GM18861 (cell line): ENCODE measurements at regions not wholly inside any gene's neighbourhood (a gene's known extent, or its start where the extent isn't known, plus 50 kb on each side); places are given as distances from the start of the nearest gene placed in this dataset.

ENCODE experiments used
- ATAC-seq: cut with Tn5 transposase; IDR thresholded peaks from one replicate; pipeline ENCODE4 v1.9.1; 2021; ENCODE audit not compliant: unreplicated experiment

DNA sequence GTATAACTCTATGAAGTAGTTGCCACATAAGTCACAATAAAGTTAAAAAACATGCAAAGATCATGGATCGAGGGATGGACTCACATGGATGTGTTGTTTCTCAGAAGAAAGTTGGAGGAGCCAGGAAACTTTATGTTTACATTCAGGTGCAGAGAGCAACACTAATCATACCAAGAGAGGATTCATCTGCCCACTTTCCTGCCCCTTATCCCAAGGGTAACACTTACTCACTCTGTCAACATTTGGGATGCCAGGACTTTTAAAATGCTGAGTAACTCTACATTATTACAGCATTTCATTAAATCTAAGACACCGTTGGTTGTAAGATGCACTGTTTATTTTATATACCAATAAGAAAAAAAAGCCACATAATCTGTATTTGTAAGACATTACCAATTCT is 170.4 kb downstream of the KCNE4 start:
- ATAC-seq = no peak

DNA sequence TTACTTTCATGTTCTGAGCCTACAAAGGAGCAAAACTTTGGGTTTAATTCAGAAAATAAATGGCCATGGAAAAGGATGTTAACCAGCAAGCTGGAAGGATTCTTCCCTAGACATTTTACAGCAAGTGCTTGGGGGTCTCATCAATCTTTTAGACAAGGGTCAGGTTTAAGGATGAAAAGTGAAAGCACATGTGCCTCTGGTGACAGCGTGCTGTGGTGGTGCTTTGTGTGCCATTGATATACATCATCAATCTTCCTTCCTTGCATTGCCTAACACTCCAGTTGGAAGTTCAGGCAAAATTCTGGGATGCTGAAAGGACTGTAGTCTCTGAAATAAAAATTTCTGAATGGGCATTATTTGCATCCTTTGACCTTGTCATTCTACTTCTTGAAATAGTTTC is 171.2 kb downstream of the KCNE4 start:
- ATAC-seq = no peak

DNA sequence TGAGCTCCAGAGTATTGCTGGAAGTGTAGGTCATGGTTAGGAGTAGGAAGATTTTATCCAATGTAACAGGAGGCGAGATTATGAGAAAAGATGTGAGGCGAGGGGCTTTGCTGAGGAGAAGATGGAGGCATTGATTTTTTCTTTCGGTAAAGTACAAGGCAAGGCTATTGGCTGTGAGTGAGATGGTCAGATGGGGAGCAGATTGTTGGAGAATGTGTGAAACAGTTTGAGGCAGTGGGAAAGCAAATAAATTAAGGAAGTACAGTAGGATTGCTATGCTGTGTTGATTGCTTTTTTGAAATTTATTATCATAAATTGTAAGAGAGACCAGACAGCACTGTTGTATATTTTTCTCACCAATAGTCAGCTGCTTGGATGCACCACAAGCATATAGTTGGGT is 173.3 kb downstream of the KCNE4 start:
- ATAC-seq = no peak

DNA sequence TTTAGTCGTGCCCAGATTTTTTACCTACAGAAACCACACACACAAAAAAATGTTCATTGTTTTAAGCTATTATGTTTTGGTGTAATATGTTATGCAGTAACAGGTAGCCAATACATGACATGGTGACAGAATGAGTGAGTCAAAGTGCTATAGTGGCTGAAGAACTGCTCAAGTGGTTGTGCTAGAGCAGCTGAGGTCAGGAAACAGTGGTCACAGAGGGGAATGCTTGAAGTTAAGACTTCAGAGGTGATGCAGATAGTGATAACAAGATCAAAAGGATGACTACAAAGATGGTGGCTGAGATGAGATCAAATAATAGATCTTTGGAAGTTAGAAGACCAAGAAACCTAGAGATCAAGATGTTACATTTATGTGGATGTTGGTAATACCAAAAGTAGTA is 174.3 kb downstream of the KCNE4 start:
- no peak for ATAC-seq

DNA sequence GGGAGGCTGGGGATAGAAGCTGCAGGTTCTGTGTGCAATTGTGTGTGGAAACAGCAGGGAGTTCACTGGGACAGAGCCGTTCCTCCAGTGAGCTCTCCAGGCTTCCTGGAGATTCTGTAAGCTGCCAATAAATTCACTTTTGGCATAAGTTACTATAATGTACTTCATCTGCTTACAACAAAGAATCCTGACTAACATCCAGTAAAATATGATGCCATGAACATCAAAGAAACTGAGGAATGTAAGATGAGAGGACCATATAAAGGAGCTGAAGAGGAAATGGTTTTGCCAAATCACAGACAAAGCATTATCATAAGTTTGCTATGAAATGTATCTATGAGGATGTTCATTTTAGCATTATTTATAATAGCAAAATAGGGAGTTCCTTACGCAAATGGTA is 175.3 kb downstream of the KCNE4 start:
- no peak for ATAC-seq

DNA sequence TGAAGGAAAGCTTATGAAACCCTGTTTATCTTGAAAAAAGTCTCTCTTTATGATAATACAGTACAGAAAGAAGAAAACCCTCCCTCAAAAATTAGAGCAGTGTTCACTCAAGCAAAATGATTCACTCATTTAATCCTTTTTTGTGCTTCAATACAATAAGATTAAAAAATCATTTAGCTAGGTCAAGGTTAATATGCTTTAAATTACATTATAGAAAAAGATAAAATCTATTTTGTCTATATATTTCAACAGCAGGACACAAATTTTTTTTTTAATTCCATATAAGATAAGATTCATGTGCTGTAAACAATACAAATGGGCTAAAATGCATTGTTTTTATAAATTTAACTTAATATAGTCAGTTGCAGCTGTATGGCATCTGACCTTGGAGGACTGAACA is 176.9 kb downstream of the KCNE4 start:
- no peak for ATAC-seq

DNA sequence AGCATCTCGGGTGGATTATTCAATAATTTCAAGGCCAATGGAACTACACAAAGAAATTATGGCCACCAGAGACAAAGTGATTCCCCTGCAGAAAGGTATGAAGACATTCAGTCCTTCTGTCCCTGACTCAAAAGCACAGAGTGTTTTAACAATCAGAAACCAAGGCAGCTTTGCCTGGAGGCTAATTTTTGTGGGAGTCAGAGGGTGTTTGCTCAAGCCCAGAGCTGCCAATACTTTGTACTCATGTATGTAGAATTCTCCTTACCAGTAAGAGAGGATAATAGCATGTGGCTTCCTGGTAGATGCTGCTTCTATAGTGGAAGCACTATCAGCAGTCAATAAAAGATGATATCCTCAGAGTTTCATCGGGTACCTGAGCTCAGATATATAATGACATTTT is 178.4 kb downstream of the KCNE4 start:
- ATAC-seq = no peak

DNA sequence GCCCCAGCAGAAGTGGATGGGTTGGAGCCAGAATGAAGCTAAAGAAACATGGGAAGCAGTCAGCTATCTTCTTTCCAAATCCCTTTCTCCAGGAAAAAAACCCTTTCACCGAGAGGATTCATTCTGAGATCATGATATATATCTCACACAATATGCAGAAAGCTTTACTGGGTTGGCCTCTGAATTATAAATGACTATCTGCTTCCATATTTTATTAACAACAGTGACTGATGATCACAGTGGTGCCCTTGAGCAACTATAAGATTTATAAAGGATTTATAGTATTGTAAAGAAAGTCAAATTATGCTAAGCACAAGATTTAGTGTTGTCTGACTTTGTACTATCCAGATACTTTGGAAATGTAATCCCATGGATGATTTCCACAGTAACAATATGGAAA is 180.3 kb downstream of the KCNE4 start:
- no peak for ATAC-seq

DNA sequence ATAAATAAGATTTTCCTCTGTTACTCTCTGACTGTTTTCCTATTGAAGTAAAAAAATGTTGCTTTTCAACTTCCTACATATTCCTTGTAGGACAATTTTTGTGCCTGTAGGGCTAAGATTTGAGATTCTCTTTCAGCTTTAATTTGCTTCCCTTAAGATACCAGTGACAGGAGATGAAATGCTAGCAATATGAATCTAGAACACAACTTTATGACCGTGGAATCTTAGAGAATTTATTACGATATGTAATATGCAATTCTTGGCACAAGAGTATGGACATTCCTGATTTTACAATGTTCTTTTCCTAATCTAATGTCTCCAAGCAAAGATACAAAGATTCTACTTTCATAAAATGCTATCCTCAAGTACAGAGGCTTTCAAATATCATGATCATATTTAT is 180.9 kb downstream of the KCNE4 start:
- no peak for ATAC-seq

DNA sequence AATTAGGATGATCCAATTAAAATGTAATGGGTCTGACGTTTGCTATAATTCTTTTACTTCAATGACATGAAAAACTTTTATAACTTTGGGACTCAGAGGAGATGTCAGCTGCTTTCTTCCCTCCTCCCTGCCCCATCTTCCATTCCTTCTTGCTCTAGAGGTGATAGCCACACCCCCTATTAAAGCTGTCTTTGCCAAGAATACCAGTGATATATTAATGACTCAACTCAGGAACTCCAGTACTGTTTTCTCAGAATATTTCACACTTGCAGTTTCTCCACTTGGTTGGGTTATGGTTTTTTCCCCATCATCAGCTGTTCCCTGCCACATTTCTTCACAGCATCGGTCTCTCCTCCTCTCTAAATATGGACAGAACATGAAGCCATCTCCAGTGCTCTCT is 184.0 kb downstream of the KCNE4 start:
- ATAC-seq = no peak

DNA sequence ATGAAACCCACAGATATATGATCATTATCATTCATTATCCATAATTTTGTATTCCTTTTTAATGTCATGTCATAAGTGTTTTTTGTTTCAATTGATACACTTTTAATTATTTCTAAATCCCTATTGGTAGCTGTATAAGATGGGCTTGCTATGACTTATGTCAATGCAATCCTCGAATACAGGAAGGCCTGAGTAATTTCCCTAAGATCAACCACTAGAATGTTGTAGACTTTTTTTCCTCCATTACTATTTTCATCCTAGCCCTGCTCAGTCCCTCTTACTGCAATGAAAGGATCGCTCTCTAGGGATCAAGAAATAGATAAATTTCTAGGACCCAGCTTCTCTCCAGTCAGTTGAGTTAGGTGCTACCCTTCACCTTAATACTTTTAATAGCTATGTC is 186.3 kb downstream of the KCNE4 start:
- ATAC-seq = no peak

DNA sequence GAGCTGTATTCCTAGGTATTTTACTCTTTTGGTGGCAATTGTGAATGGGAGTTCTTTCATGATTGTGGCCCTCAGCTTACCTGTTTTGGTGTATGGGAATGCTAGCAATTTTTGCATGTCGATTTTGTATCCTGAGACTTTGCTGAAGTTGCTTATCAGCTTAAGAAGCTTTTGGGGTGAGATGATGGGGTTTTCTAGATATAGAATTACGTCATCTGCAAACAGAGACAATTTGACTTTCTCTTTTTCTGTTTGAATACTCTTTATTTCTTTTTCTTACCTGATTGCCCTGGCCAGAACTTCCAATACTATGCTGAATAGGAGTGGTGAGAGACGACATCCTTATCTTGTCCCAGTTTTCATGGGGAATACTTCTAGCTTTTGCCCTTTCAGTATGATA is 191.2 kb downstream of the KCNE4 start:
- ATAC-seq = no peak

DNA sequence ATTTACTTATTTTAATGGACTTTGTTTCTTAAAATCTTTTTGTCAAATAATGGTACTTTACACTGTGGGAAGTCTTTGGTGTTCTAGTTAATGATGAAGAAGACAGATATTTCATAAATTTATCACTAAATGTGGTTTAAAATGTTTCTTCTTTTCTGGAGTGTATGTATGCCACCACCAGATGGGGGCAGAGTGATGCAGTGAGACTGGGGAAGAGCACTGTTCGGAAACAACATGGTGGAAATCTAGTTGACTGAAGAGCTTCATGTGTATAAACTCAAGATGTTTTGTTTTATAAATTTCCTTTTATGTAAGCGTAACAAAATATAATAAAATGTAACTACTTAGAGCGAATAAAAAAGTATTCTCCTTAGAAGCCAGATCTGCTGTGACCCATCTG is 195.1 kb downstream of the KCNE4 start:
- ATAC-seq = no peak

DNA sequence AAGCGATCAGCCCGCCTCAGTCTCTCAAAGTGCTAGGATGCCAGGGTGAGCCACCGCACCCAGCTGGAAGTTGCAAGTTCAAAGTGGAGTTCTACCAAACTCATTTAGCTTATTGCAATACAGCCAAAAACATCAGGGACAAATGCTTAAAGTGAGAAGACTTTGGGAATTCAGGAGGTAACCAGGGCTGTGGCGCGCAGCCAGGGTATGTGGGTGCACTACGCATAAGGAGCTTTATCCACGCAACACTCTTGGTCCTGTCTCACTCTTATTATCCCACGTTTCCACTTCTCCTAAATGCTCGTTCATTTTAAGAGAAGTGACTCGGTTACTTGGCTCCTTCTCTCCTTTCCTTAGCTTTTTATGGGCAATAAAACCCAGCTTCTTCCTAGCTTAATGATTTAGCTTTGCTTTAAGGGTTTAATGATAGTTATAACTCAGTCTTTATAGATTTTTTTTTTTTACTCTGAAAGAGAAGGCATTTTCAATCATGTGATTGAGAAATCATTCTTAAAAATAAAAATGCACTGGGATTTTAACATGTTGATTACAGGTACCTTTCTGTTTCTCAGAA is 199.8 kb downstream of the KCNE4 start:
- no peak for ATAC-seq

DNA sequence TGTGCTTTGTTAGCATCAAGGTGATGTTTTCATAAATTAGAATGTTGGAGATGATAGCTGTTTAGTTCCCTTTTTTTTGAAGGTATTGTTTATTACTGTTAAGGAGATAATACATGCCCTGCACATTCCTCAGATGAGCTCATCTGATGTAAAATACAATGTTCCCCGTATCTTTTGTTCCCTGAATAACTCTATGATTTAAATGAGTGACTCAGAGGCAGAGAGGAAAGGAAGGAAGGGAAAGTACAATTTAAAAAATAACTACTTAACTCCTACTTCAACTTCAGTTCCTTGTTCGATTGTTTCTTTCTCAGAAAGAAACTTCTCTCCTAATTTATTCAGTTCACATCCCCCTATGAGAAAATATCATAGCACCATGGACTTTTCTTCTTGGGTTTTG is 208.7 kb downstream of the KCNE4 start:
- no peak for ATAC-seq

DNA sequence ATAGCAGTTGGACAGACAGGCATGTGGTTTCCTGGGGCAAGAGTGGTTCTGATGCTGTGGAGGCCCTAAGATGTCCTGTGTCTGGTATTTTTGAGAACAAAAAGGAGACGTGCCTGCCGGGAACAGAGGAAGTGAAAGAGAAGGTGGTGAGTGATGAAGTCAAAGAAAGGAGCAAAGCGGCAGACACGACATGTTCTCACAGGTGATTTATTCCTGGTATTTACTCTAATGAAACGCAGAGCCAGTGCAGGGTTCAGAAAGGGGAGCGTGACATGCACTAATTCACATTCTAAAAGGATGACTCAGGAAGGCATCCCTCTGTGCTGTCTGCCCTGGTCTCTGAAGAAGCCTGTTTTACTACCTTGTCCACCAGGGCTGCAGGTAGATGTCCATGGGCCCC is 211.0 kb downstream of the KCNE4 start:
- ATAC-seq = no peak

DNA sequence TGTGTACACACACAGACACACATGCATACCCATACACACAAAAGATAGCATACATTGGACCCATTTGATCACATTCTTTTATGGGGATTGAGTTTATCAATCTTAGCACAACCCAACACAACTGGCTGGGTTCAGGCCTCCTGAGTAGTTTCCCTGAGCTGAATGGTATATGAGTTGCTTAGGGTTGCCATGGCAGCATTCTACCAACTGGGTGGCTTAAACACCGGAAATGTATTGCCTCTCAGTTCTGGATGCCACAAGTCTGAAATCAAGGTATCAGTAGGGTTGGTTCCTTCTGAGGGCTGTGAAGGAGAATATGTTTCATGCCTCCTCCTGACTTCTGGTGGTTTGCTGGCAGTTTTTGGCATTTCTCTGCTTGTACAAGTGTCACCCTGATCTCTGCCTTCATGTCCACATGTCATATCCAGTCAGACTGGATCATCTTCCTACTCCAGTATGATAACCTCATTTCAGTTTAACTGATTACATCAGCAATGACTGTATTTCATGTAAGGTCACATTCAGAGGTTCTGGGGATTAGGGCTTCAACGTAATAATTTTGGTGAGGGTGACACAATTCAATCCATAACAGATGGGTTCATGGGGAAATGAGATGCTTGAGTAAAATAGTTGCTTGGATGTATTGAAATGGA is 212.7 kb downstream of the KCNE4 start:
- no peak for ATAC-seq

DNA sequence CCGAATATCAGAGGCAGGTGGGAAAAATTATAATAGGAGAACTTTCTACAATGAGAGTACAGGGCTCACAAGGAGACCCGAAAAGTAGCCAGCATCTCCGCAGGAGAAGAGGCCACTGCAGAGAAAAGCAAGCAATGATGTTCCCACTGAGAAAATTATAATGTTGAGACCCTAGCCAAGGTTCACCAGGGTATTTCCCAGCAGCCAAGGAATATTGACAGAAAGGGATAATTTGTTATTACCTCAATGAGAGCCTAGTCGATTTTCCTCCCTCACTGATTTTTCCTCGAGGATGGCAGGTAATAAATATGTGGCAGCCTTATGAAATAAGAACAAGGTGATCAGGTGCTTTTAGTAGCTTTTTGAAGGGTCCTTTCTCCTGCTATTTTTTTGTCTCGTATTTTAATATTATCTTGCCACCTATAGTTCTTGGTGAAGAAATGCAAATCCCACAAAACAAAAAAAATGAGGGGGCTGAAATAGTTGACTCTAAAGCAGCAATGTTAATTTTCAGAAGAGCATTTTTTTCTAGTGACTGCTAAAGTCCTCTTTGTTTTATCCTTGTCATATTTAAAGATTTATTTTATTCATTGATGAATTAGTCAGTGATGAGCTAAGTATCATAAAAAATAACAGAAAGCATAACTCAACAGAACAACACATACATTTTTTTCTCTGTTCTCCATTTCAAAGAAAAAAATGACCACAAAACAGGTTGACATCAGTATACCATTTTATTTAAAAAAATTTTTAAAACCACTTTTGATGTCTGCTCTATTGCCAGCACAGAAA is 215.4 kb downstream of the KCNE4 start:
- no peak for ATAC-seq

DNA sequence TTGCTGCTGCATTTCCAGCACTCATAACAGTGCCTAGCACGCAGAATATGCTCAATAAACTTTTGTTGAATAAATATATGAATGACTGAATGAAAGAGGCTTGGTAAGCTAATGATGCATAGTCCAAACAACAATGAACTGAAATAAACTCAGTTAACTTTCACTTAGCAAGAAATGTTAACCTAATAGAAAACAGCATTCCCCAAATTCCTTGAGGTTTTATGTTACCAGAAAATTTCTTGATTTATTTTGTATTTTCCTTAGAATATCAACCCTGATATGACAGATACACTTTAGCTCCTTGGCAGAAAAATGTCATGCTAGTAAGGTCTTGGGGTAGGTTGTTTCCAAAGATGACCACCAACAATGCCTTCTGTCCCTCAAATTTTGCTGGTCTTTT is 217.4 kb downstream of the KCNE4 start:
- ATAC-seq = no peak

DNA sequence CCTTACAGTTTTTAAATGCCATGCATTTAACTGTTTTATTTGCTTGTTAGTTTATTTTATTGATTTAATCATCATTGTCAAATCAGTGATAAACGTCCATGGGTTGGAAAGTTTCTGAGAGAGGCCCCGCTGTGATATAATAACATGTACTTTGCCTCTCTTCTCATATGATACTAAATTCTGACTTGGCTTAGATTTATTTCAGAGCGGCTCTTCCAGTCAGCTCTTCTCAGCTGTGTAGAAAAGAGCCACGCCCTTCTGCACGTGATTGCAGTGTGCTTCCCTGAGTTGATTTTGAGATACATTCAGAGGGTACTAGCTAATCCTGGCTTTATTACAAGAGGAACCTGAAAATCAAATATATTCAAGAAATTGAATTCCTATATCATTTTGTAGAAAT is 218.6 kb downstream of the KCNE4 start:
- no peak for ATAC-seq

DNA sequence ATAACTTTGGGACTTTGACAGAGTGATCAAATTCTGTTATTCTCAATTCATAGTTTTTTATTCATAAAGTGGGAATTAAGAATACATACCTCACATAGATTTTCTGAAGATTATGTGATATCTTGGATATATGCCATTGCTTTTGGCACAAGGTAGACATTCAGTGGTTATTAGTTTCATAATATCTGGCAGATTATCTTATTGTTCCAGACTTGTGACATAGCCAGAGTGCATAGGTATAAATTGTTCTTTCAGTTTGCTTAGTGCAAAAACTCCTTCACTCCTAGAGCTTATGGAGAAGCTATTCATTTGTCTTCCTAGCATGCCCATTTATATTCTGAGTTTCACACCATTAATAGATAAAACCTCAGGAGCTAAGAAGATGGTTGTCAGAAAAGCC is 222.0 kb downstream of the KCNE4 start:
- no peak for ATAC-seq

DNA sequence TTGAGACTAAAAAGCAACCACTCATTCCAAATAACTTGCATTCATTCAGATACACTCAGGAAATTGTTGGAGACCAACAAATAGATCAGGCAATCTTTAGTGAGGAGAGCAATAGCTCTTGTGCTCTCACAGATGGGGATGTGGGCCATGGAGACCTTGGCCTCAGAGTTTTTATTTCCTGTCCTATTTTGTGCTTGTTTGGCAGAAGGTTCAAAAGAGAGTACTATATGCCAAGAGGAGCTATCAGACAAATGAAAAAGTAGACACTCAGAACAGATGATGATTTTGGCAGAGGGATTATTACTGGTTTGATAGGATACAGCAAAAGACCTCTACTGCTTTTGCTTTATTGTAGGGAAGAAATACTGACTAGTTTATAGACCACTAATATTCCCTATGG is 230.2 kb downstream of the KCNE4 start:
- ATAC-seq = no peak

DNA sequence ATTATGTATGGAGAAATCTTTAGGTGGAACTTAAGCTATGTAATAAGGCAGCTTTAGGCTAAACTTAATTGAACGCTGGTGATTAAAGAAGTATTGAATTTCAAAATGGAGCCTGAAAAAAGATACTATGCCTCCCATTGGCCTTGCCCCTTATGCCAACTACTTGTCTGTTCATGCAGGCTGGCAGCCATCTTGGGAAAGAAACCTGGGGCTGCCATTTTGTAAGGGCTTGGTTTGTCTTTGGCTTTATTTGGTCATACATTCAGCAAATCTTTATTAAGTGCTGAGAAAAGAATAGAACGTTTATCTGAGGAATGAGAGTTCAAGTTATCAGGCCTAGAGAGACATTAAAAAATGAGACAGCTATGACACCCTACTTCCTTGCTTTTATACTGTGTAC is 231.3 kb downstream of the KCNE4 start:
- no peak for ATAC-seq
